Retinal pigment epithelial cell (primary cell): ENCODE measurements at regions not wholly inside any gene's neighbourhood (a gene's known extent, or its start where the extent isn't known, plus 50 kb on each side); places are given as distances from the start of the nearest gene placed in this dataset.

Source experiments
- DNase-seq: peaks from one replicate; pipeline ENCODE4 v3.0.0-alpha.2; 2010; ENCODE audit warnings: low read depth
- H3K4me3 ChIP-seq: 2 replicates; pipeline ENCODE4 v1.5.1; 2011; ENCODE audit warnings: mild to moderate bottlenecking, low read length, control low read depth, moderate library complexity
- CTCF ChIP-seq: conservative IDR thresholded peaks from 2 replicates; pipeline ENCODE4 v1.5.1; 2011; ENCODE audit warnings: low read depth, low read length, control low read depth, inconsistent platforms

GRCh38 chr2:194105358-194105757, 1551.7 kb upstream of the SLC39A10 start:
- H3K4me3 ChIP-seq: no peak overlapping the region
- no peak for TF ChIP-seq CTCF
- no peak for DNase-seq

GRCh38 chr2:194104687-194105086, 1552.3 kb upstream of the SLC39A10 start:
- no peak for TF ChIP-seq CTCF
- H3K4me3 ChIP-seq: no peak overlapping the region
- no peak for DNase-seq

- DNase-seq: no peak
- TF ChIP-seq CTCF: no peak
- no peak overlapping the region for H3K4me3 ChIP-seq
Measured at GRCh38 chr2:194103941-194104659, 1552.9 kb upstream of the SLC39A10 start.

- no peak for DNase-seq
- TF ChIP-seq CTCF: no peak
- H3K4me3 ChIP-seq: no peak overlapping the region
Measured at GRCh38 chr2:194102546-194102945, 1554.5 kb upstream of the SLC39A10 start.

- no peak for DNase-seq
- no peak for TF ChIP-seq CTCF
- H3K4me3 ChIP-seq: no peak overlapping the region
Measured at GRCh38 chr2:194100201-194100600, 1556.8 kb upstream of the SLC39A10 start.

GRCh38 chr2:194096402-194096801, 1560.6 kb upstream of the SLC39A10 start:
- no peak overlapping the region for H3K4me3 ChIP-seq
- no peak for DNase-seq
- TF ChIP-seq CTCF: no peak

- no peak for TF ChIP-seq CTCF
- H3K4me3 ChIP-seq: no peak overlapping the region
- DNase-seq: no peak
Measured at GRCh38 chr2:194095359-194095758, 1561.7 kb upstream of the SLC39A10 start.
